ENCODE measurements at regions not wholly inside any gene's neighbourhood (a gene's known extent, or its start where the extent isn't known, plus 50 kb on each side); places are given as distances from the start of the nearest gene placed in this dataset.

GRCh38 chr4:10305816-10306215 lies 151.4 kb downstream of the ZNF518B start:
- H3K9ac ChIP-seq (ENCODE audit: low read depth, low read length): no peak overlapping the region
- no peaks in the 10 kb centered on the region for H3K9me3 ChIP-seq (ENCODE audit: control insufficient read depth, insufficient read depth, low read length)
- H4K8ac ChIP-seq (ENCODE audit: low read depth in 2 of 2, low read length in 2 of 2): no peak overlapping the region
- no peaks in the 10 kb centered on the region for H3K4me1 ChIP-seq (ENCODE audit: control insufficient read depth, insufficient read depth, low read length)
- BruUV-seq (replicated peaks): no TSS peak
- no peak overlapping the region for H3K4me2 ChIP-seq (ENCODE audit: low read depth, low read length)
- no peak overlapping the region for H3K56ac ChIP-seq (ENCODE audit: extremely low read depth, insufficient read depth, low read length)
- no peak for ATAC-seq (ENCODE audit: low read depth)
- no peak overlapping the region for H4K91ac ChIP-seq (ENCODE audit: insufficient read depth, low read depth, low read length)
- no peaks in the 10 kb centered on the region for H3K79me1 ChIP-seq (ENCODE audit: low read depth in 1 of 2, low read length in 2 of 2)
- no peak overlapping the region for H2BK5ac ChIP-seq (ENCODE audit: low read depth, low read length, poor library complexity, severe bottlenecking)
- H3K18ac ChIP-seq (ENCODE audit: low read depth, low read length): no peak overlapping the region
- H2BK20ac ChIP-seq (ENCODE audit: low read depth, low read length): no peak overlapping the region
- no peak overlapping the region for H3K27ac ChIP-seq (ENCODE audit: insufficient read depth, low read length)
- dilution Hi-C loops (cut with HindIII; ENCODE audit: low sequenced_read_pairs, unreplicated experiment) (no loop called here), intact Hi-C loops (cut with micrococcal nuclease) (no loop called here), in situ Hi-C loops (cut with MboI; ENCODE audit: low sequenced_read_pairs) (no loop called here)
- H3K9me1 ChIP-seq (ENCODE audit: insufficient read depth, low read length): no peaks in the 10 kb centered on the region
- no peak overlapping the region for H2BK15ac ChIP-seq (ENCODE audit: low read depth, low read length)
- no peak overlapping the region for H2BK120ac ChIP-seq (ENCODE audit: low read depth, low read length)
- H3K23ac ChIP-seq (ENCODE audit: low read depth, low read length): no peak overlapping the region
- no peak overlapping the region for H4K5ac ChIP-seq (ENCODE audit: low read depth, low read length)
- H2AK5ac ChIP-seq (ENCODE audit: low read depth, low read length): no peak overlapping the region
- no peaks in the 10 kb centered on the region for H3K27me3 ChIP-seq (ENCODE audit: control insufficient read depth, insufficient read depth, low read length)
- H2AK9ac ChIP-seq (replicated peaks; ENCODE audit: low read depth, low read length, poor library complexity): no peak overlapping the region
- TF ChIP-seq POLR2A (IDR thresholded peaks at IDR 0.05; ENCODE audit: low read depth, low read length) (no peak), SMC3 (IDR thresholded peaks at IDR 0.05; ENCODE audit: low read depth, low read length) (no peak), CTCF (conservative IDR thresholded peaks at IDR 0.05; ENCODE audit: low read depth, low read length) (no peak), FOS (IDR thresholded peaks at IDR 0.05; ENCODE audit: low read depth, low read length) (no peak), MXI1 (IDR thresholded peaks at IDR 0.05; ENCODE audit: borderline replicate concordance, low read depth, low read length) (no peak), RAD21 (IDR thresholded peaks at IDR 0.05; ENCODE audit: low read length) (no peak)
- TF ChIP-seq, protein P1, sequence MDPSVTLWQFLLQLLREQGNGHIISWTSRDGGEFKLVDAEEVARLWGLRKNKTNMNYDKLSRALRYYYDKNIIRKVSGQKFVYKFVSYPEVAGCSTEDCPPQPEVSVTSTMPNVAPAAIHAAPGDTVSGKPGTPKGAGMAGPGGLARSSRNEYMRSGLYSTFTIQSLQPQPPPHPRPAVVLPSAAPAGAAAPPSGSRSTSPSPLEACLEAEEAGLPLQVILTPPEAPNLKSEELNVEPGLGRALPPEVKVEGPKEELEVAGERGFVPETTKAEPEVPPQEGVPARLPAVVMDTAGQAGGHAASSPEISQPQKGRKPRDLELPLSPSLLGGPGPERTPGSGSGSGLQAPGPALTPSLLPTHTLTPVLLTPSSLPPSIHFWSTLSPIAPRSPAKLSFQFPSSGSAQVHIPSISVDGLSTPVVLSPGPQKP (IDR thresholded peaks at IDR 0.05; ENCODE audit: borderline replicate concordance, low read depth, low read length): no peak
- CTCF ChIA-PET: no interaction called here
- H4K20me1 ChIP-seq (ENCODE audit: insufficient read depth, low read length): no peaks in the 10 kb centered on the region
- H3K4me3 ChIP-seq (ENCODE audit: insufficient read depth, low read depth, low read length): no peak overlapping the region
- no peak overlapping the region for H2AFZ ChIP-seq (replicated peaks; ENCODE audit: low read length, poor library complexity)
- POLR2A ChIA-PET (ENCODE audit: unreplicated experiment): no interaction called here
- no peak overlapping the region for H3K4ac ChIP-seq (ENCODE audit: low read depth, low read length)
- DNase-seq: no peak
- no peaks in the 10 kb centered on the region for H3K36me3 ChIP-seq (ENCODE audit: control insufficient read depth, insufficient read depth, low read length)
- H3K14ac ChIP-seq (replicated peaks; ENCODE audit: low read depth, low read length): no peak overlapping the region
